ENCODE measurements at regions not wholly inside any gene's neighbourhood (a gene's known extent, or its start where the extent isn't known, plus 50 kb on each side); places are given as distances from the start of the nearest gene placed in this dataset.

DNA sequence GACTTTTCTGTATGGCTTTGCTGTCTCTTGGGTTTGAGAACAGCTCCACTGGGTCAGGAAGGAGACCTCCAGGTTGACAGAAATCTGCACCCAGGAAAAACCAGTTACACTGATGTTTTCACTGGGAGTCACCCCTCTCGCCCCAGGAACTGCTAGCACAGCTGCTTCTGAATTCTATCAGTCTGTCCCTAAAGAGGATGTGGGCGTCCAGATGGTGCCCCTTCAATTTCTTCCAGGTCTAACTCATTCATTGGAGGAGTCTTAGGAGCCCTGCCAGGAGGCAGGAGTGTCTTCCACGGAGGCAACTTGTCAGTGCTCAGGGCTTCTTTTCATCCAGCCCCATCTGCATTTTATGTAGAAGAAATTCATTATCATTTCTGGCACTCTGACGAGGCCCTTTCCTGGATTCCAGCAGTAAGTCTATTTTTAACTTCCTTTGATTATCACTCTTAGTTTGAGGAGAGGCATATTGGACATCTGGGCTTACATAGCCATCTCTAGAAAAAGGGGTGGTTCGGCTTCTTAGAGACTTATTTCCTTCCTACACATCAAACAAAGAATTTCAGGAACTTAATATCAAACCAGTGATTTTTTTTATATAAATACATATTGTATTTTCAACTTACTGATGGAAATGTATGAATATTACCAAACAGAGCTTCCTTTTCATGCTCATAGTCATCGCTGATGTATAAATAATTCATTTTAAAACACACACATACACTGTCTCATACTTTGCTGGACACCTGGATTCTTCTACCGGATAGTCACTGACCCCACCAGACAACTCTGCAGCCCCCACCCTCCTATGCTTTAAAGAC lies 148.8 kb downstream of the IRX2 start:
- DNase-seq (ENCODE audit: low read depth), result no peak

DNA sequence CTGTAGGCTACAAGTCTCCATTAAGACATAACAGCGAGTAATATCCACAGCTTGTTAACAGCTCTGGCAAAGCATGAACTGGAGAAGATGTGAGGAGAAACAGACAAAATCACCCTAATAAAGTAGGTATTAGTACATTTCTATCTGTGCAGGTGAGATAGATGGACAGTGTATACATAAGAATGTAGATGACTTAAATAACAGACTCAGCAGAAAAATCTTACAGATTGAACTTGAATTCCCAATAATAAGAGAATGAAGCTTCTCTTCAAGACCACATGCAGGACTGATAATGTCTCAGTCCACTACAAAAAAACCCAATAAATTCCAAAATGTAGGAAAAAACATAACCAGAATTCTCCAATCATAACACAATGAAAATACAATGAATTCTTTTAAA lies 153.0 kb downstream of the IRX2 start:
- no peak for DNase-seq (ENCODE audit: low read depth)

DNA sequence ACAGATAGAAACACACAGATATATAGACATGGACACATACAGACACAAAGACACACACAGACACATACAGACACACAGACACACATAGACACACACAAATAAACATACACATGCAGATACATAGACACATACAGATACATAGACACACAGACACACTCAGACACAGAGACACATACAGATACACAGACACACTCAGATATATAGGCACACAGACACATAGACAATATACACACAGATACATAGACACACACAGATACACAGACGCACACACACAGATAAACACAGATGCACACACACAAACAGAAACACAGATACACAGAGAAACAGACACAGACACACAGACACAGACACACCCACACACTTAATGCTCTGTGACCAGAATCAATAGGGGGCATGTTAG lies 156.8 kb downstream of the IRX2 start:
- DNase-seq (ENCODE audit: low read depth), result no peak

- DNase-seq (ENCODE audit: low read depth), result no peak
These were observed 158.7 kb downstream of the IRX2 start for GRCh38 chr5:2592766-2593165.

- no peak for DNase-seq (ENCODE audit: low read depth)
These were observed 159.6 kb downstream of the IRX2 start for GRCh38 chr5:2591777-2592453.

- DNase-seq (ENCODE audit: low read depth), result no peak
These were observed 162.5 kb downstream of the IRX2 start for GRCh38 chr5:2588850-2589501.

- no peak for DNase-seq (ENCODE audit: low read depth)
These were observed 164.1 kb downstream of the IRX2 start for GRCh38 chr5:2587189-2588031.

DNA sequence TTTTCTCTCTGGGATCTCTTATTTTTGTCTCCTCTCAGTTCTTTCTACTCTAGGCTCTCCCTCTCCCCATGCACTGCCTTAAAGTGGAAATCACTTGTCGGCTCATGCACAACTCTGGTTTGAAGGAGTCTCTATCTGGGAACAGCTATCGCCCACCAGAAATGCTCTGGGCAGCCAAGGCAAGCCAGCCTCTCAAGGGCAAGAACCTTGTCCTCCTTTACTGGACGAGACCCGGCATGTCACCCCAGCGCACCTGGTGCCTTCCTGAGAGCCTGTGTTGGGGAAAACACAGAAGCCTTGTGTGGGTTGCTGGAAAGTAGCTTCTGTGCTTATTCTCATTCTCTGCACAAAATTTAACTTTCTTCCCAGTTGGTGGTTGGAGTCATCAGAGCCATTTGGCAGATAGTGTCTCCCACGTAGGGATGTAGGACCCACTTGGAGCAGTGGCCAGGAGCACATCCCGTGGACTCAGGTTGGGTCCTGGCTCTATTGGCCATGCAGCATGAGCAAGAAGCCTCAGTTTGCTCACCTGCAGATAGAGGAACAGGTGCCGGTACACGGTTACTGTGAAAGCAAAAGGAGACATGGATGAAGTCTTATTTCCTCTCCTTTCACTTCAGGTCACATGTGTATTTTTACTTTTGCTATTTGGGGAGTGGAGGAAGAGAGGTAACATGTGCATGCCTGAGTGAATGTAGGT lies 165.3 kb downstream of the IRX2 start:
- no peak for DNase-seq (ENCODE audit: low read depth)

DNA sequence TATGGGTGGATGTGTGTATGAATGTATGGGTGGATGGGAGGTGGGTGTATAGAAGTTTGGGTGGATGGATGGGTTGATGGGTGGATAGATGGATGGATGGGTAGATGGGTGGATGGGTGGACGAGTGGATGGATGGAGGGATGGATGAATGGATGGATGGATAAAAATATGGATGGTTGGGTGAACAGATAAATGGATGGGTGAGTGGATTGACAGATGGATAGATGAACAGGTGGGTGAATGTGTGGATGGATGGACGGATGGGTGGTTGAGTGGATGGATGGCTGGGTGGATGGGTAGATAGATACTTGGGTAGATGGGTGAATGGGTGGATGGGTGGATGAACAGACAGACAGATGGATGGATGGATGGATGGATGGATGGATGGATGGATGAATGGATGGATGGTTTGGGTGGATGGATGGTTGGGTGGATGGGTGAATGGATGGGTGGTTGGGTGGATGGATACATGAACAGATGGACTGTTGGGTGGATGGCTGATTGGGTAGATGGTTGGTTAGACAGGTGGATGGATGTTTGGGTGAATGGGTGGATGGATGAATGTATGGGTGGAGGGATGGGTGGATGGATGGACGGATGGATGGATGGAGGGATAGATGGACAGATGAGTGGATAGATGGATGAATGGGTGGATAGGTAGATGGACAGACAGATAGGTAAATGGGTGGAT lies 166.8 kb downstream of the IRX2 start:
- no peak for DNase-seq (ENCODE audit: low read depth)

- no peak for DNase-seq (ENCODE audit: low read depth)
These were observed 169.0 kb downstream of the IRX2 start for GRCh38 chr5:2582507-2582906.

DNA sequence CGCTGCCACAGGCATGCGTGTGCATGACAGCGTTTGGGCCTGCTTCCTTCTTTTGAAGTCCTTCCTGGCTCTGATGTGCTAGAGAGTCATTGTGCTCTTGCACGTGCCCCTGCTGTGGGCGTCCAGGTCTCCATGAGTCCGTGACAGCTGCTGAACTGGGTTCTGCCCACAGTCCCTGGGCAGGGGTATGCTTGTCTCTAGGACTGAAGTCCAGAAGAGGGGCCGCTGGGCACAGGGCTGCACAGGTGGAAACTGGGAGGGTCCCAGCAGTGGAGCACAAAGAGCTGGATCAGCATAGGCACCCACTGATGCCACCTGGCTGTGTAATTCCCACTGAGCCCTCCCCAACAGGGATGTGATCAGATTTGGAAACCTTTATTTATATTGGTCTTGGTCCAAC lies 169.4 kb downstream of the IRX2 start:
- DNase-seq (ENCODE audit: low read depth), result no peak

GRCh38 chr5:2581418-2581817 lies 170.1 kb downstream of the IRX2 start:
- DNase-seq (ENCODE audit: low read depth), result no peak

GRCh38 chr5:2579126-2579525 lies 172.4 kb downstream of the IRX2 start:
- DNase-seq (ENCODE audit: low read depth), result no peak

DNA sequence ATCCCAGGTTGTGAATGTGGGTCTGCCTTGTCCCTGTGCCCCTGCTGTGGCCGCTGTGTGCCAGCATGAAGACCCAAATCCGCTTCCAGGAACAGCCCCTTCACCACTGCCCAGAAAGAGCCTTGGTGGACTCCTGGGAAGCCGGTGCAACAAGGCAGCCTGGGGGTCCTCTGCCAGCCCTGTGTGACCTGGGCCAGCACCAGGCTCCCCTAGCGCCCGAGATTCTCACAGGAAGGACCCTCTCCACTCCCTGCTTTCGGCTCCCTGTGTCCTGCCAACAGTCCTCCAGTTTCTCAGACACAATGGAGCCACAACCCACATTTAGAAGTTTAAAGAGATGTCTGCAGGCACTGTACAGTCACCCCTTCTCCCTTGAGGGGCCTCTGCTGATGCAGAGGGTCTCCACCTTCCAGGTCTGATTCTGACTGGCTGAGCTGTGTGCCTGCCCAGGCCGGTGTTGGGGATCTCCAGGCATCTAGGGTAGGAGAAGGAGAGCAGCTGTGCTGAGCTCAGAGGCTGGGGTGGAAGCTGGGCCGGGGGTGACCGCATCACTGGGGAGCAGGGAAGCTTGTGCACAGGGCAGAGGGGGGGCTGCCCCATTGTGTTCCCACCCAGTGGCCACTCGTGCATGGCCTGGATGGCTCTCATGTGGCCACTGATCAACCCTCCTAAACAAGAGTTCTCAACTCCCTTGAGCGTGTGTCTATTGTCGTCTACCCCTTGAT lies 174.0 kb downstream of the IRX2 start:
- DNase-seq (ENCODE audit: low read depth), result no peak

GRCh38 chr5:2576823-2577222 lies 174.7 kb downstream of the IRX2 start:
- DNase-seq (ENCODE audit: low read depth), result no peak

DNA sequence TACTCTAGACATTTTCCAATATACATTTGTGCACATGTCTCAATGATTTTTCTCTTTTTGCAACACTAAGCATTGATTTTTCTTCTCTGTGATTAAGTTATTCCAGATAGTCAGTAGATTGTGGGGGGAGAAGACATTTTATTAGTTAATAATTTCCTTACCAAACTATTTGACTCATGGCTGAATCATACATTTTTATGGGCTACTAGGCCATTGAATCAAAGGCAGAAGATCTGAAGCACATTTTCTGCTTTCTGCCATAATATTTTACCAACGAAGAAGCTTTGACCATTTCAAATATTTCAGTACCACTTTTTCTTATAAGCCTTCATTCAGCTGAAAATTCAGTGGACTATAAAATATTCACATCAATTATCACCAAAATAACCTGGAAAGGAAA lies 175.6 kb downstream of the IRX2 start:
- no peak for DNase-seq (ENCODE audit: low read depth)

GRCh38 chr5:2575292-2575691 lies 176.2 kb downstream of the IRX2 start:
- DNase-seq (ENCODE audit: low read depth), result no peak

GRCh38 chr5:2574155-2574554 lies 177.3 kb downstream of the IRX2 start:
- no peak for DNase-seq (ENCODE audit: low read depth)

DNA sequence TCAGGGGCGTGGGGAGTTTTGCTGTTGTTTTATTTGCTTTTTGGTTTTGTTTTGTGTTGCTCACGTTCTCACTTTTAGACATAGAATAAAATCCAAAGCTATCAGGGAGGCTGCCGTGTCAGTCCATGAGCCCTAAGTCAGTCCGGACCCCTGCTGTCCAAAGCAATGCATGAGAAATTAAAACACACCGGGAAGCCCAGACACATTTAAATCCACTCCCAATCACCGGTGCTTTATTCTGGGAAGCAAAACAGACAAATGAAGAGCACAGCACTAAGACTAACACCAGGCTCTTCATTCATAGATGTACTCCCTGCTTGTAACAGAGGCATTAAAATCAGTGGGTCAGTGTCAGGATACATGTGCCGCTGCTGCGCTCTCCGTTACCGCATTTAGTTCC lies 180.9 kb downstream of the IRX2 start:
- DNase-seq (ENCODE audit: low read depth), result no peak

- DNase-seq (ENCODE audit: low read depth), result no peak
These were observed 181.5 kb downstream of the IRX2 start for GRCh38 chr5:2569774-2570542.

All from activated T-cell treated with anti-CD3 and anti-CD28 coated beads for 1 hour (primary cell).